NCI-H69 (cell line): ENCODE measurements at regions not wholly inside any gene's neighbourhood (a gene's known extent, or its start where the extent isn't known, plus 50 kb on each side); places are given as distances from the start of the nearest gene placed in this dataset.
A peak's percentile ranks its signal among the peaks of the same experiment; 100 is the strongest.
"Not testable (repeated sequence)": the region's sequence is repeated elsewhere in the genome, so short reads cannot be mapped to it uniquely, and the experiment has no call there.

Experiments
- DNase-seq: peaks from one replicate; lab custom pipeline; 2025; lab: John Stamatoyannopoulos, UW

DNA sequence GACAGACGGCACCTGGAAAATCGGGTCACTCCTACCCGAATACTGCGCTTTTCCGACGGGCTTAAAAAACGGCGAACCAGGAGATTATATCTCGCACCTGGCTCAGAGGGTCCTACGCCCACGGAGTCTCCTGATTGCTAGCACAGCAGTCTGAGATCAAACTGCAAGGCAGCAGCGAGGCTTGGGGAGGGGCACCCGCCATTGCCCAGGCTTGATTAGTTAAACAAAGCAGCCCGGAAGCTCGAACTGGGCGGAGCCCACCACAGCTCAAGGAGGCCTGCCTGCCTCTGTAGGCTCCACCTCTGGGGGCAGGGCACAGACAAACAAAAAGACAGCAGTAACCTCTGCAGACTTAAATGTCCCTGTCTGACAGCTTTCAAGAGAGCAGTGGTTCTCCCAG lies 197.5 kb upstream of the FAT3 start:
- DNase-seq: peak; percentile 29

DNA sequence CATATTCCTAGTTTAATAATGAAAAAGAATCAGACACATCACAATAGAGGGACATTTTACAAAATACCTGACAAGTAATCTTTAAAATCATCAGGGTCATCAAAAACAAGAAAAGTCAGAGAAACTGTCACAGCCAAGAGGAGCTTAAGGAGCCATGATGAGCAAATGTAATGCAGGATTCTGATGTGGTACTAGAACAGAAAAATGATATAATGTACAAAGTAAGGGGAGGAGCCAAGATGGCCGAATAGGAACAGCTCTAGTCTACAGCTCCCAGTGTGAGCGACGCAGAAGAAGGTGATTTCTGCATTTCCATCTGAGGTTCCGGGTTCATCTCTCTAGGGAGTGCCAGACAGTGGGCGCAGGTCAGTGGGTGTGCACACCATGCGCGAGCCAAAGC lies 198.0 kb upstream of the FAT3 start:
- DNase-seq: no peak

DNA sequence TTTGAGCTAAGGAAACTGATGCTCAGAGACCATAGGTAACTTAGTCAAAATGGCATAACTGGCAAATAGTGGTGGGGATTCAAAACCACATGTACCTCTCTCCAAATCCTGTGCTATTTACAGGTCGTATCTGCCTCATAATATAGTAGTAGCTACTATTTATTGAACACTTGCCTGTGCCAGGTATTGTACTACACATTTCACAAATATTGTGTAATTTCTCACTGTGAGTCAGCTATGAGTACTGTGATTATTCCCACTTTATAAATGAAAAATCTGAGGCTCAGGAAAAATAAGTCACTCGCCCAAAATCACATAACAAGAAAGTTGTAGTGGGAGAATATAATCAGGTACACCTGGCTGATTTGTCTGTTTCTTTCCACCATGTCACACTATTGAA lies 199.8 kb upstream of the FAT3 start:
- DNase-seq: no peak

DNA sequence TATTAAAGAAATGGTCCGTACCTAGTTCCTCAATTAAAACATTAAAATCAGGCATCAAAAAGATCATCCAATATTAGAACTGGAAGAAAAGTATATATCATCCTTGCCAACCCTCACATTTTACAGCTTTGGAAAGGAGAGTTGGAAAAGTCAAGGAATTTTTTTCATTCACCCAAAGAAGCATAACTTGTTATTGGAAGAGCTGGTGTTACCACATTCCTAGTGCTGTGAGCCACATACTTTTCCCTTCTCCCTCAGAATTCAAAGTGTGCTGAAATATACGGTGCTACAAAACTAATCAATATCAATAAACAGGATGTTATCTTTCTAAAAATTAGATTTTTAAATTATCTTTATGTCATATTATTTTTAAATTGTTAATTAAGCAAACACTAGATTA lies 202.1 kb upstream of the FAT3 start:
- no peak for DNase-seq

DNA sequence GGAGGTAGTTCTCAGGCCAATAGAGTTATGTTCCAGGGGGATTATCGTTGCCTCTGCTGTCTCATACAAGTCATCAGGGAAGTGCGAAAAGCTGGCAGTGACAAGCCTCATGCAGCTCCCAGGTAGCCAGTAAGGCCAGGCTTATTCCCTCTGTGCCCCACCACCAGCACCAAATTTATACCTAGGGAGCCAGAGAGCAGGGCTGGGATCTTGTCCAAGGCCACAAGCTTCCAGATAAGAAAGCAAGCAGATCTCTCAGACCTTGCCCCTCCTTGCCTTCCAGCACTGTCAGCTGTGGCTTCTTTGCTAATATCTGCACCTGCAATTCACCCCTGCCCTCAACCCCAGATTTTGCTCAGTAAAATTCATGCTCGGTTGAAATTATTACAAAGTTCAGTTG lies 206.3 kb upstream of the FAT3 start:
- DNase-seq: no peak

DNA sequence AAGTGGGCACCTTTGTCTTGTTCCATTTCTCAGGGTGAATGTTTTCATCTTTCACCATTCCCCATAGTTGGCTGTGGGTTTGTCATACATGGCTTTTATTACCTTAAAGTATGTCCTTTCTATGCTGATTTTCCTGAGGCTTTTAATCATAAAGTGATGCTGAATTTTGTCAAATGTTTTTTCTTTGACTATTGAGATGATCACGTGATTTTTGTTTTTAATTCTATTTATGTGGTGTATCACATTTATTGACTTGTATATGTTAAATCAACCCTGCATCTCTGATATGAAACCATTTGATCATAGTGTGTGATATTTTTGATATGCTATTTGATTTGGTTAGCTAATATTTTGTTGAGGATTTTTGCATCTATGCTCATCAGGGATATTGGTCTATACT lies 216.4 kb upstream of the FAT3 start:
- DNase-seq: no peak

DNA sequence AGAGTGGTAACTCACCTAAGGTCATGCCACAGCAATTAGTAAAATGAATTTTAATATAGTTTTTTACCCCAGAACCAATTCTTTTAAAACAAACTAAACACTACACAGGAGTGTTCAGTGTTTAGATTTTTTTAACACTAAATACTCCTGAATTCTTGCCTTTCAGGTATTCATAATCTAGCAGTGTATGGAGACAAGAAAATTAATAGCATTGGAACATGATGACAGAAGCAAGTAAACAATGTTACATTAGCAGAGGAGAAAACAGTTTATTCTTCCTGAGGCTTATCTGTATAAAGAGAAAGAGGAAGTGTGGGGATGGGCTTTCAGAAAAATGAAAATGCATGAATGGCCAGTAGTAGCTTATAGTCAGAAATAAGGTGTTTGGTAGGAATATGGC lies 222.1 kb upstream of the FAT3 start:
- DNase-seq: no peak

DNA sequence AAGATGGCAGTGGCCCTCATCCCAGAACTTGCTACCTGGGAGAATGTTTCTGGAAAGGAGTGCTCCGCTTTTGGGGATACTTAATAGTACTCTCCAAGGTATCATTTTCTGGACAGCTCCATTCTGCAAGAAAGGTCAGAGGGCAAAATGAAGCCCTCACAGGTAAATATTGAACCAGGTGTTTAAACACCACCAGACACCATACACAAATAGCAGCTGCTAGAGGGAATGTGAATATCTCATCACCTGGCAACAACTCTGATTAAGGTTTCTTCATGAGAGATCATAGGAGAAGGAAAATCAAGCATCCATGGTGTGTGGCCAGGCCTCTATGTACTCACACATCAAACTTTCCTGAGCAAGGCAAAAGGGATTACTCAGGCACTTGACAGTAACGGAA lies 226.1 kb upstream of the FAT3 start:
- DNase-seq: peak; percentile 98

DNA sequence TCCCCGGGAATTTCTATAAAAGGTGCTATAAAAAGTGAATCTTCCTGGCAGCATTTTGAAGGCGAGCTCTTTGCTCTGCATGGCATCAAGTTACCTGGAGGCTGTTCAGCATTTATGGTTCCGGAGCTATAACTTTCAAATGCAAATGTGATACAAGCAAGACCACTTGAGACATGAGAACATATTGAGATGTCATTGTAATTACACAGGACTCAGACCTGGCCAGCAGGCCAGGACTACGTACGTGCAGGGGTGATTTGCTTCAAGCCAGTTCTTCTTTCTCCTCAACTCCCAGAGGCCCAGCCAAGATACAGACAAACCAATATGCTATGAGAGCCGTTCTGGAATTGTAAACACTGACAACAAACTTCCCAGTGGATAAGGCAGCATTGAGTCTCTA lies 227.4 kb upstream of the FAT3 start:
- DNase-seq: peak; percentile 84

DNA sequence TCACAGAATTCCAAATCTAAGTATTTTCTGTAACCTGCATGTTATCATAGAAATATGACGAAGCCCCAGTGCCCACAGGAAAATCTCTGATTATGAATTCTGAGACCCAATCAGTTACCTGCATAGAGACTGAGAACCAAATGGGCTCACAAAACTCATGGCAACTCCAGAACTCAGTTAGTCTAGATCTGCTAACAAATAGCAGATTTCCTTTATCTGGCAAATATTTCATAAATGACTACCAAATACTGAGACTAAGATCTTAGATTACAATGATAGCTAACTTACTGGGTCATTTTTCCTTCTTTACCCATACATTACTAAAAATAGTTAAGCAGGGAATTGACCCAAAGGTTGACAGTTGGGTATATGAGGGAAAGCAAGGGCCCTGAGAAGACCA lies 228.1 kb upstream of the FAT3 start:
- no peak for DNase-seq

DNA sequence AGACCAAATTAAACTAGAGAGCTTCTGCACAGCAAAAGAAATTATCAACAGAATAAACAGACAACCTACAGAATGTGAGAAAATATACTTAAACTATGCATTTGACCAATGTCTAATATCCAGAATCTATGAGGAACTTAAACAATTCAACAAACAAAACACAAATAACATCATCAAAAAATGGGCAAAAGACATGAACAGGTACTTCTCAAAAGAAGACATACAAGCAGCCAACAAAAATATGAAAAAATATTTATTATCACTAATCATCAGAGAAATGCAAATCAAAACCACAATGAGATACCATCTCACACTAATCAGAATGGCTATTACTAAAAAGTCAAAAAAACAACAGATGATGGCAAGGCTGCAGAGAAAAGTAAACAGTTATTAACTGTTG lies 236.2 kb upstream of the FAT3 start:
- not testable (repeated sequence) for DNase-seq

DNA sequence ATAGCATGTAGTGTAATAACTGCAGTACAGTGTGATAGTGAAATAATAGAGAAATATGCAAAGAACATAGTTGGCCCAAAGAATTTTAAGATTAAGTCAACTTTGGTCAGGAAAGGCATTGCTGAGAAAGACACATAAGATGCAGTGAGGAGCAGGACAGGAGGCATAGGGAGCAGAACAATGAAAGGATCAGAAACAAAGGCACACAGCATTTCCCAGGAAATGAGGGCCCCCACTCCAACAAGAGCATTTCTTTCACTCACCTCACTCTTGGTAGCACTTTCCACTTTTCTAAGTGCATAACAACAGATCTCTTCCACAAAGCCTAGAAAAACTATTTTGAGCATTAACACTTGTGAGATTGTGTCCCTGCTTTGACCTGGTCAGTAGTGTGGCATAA lies 238.4 kb upstream of the FAT3 start:
- DNase-seq: no peak

DNA sequence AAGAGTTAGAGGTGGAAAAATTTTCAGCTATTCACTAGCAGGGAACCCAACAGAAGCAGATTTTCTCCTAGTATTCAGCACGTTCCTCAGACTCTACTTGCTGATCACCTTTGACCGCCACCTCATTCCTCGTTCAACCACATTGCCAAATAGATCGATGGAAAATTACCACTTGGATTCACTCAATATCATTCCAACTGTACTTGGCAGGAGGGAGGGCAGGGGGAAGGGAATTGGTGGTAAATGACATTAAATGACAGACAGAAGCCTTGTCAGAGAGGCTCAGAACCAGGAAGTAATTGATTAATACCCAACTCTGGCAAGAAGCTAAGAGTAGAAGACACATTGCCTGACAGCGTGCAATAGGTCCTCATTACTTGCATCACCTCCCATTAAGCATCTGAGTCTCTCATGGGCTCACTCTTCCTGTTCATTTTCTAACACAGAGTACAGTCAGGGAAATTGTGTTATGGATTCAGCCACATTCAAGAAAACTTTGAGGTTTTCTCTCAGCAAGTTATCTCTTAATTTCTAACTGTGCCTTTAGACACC lies 240.5 kb upstream of the FAT3 start:
- peak; percentile 28 for DNase-seq

DNA sequence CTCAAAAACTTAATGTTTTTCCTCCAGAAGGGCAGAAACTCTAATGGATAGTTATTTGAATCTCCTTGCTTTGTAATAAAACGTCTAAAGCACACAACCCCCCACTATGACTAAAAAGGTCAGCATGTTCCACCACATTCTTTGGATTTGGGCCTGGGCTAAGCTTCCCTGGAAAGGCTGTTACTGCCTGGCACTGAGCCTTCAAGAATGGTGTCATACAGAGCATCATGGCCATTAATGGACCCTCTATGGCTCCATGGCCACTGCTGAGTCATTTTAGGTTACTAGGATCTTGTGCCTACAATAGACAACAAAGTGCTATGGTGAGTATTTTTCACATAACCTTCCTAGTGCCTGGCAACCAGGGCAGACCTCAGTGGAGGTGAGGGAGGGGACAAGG lies 242.6 kb upstream of the FAT3 start:
- DNase-seq: no peak

DNA sequence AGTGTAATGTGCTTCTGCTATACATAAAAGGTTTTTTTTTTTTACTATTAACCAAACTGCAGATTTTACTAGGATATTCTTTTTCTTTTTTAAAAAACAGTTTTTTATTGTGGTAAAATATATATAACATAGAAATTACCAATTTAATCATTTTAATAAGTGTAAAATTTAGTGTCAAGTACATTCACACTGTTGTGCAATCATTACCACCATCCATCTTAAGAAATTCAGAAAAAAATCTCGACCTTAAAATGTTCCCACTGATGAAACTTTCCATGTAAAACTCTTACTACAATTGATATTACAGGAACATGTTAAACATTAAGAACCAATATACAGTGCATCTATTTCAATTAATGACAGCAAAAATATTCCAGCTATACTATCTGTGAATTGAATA lies 244.8 kb upstream of the FAT3 start:
- no peak for DNase-seq

DNA sequence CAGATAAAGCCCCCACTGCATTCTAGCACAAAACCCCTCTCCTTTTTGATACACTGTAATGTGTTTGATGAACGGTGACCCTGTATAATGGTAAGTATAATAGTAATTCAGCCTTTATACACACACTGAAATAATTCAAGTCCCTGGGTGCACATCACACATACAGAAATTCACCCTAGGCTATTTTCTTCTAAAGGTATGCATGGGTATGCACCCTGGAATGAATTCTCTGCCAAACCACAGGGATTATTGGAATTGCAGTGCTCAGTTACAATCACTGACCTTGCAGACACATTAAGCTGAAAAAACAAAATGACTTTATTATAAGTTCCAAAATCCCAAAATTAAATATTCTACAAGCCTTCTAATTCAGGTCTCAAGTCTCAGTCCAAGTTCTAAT lies 245.9 kb upstream of the FAT3 start:
- no peak for DNase-seq

DNA sequence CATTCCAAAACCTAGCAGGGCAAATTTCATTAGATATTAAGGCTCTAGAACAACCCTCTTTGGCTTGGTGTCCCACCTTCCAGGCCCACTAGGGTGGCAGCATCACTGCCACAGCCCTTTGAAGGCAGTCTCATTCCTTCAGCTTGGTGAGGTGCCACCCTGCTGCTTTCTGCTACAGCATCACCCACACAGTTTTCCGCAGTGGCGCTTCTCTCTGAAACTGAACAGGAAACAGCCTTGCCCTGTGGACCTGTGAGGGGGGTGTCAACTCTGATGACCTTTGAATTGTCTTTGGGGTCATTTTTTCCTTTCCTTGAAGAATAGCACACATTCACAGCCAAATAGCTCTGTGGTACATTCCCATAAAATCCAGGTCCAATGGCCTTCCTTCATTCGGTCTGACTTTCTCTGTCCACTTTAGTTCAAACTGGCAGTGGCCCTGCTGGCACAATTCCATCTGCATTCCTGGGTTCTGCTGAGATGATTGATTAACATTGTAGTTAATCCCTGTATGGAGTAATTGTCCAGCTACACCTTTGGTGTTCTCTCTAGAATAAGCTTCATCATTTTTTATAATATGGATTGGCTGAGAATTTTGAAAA lies 251.9 kb upstream of the FAT3 start:
- DNase-seq: peak; percentile 31

DNA sequence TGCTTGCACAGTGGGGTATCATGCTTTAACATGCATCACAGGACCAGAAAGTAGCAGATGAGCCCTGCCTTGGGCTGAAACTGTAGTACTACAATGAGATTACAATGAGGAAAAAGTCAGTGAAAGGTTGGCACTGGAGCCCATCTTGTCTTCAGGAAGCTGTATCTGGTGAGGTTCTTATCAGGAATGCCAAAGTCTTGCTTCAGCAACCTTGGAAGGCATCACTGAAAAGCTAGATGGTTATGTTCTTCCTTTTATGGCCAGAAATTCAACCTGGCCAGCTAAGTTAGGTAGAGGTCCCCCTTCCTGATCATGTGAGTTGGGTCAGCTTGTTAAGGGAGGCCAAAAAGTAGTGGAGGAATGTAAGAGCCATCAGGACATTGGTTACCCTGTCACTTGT lies 254.0 kb upstream of the FAT3 start:
- DNase-seq: no peak

DNA sequence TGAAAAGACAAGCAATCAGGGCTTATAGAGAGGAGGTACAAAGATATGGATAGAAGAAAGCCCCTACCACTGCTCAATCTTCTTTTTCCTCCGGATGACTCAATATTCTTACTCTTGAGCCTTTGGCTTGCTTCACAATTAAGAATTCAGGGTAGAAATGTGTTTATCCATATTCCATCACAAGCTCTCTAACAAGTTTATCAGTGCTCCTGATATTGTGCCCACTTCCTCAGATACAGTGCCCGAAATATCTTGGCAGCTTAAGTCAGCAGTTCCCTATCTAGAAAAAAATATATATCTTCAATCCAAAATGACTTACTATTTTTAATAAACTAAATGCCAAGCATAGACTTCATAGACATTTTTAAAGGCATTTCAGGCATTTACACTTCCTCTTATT lies 255.1 kb upstream of the FAT3 start:
- DNase-seq: no peak

DNA sequence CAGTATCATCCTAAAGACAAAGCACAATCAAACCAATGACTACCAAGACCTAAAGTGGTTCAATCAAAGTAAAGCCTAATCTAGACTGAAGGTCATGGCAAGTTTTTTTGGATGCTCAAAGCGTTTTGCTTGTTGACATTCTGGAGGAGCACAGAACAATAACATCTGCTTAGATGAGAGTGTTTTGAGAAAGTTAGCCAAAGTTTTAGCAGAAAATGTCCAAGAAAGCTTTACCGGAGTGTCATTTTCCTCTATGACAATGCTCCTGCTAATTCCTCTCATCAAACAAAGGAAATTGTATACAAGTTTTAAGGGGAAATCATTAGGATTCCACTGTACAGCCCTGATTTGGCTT lies 256.9 kb upstream of the FAT3 start:
- DNase-seq: no peak

DNA sequence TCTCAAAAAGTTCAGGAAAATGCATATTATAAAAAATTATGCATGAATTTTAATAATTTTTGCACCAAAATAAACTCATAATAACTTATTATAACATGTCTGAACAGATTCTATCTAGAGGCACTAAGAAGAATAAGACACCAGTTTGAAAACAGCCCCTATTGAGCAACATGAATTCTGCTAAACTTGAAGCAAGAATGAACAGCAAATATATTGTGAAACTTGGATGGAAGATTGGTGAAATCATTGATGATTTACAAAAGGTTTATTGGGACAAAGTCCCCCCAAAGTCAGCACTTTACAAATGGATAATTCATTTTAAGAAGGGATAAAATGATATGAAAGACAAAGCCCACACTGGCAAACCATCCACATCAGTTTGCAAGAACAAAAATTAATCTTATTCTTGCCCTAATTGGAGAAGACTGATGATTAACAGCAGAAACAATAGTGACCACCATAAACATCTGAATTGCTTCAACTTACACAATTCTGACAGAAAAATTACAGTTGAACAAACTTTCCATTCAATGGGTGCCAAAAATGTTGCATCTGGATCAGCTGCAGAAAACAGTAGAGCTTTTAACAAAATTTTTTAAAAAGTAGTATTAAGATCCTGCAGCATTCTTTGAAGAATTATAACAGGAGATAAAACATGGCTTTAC lies 257.5 kb upstream of the FAT3 start:
- DNase-seq: no peak

DNA sequence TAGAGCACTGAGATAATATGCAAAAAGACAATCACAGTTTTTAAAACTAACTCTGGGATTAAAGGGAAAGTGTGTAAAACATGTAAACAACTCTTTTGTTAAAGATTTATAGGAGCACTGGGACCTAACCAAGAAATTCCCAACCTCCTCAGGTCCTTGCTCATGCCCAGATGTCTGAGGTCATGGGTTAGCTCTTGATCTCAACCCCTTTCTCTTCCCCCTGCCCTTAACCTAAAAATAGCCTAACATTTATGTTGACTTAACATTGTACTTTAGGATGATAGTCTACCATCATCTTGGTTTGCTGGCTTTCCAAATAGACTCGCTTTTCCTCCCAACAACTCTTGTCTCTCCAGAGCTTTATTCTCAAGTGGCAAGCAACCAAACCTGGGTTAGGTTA lies 258.2 kb upstream of the FAT3 start:
- DNase-seq: peak; percentile 15

DNA sequence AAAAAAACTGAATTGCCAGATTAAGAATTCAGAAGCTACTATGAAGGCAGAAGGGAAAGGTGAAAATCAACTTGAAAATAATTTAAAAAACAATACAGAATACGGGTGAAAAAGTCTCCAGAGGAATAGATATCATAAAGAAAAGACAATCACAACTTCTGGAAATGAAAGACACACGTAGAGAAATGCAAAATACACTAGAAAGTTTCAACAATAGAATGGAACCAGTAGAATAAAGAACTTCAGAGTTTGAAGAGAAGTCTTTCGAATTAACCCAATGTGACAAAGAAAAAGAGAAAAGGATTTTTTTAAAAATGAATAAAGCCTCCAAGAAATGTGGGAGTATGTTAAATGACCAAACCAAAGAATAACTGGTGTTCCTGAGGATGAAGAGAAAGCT lies 263.8 kb upstream of the FAT3 start:
- no peak for DNase-seq

DNA sequence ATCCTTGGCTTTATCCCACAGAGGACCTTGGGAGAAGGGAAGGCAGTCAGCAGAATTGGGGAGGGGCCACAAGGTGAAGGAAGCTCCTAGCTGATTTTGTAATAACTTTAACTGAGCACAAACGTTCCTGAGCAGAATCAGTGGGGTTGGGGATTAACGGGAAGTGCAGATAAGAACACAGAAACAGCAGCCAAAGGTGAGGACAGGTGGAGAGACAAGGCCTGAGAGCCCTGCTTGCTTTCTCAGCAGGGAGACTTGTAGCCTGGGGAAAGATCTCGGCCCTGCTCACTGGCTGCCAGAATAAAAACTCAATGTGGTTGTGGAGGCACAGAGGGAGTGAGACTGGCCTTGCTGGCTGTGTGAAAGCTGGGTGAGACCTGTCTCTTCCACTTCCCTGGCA lies 265.2 kb upstream of the FAT3 start:
- peak; percentile 45 for DNase-seq
